ENCODE measurements at regions not wholly inside any gene's neighbourhood (a gene's known extent, or its start where the extent isn't known, plus 50 kb on each side); places are given as distances from the start of the nearest gene placed in this dataset.

GRCh38 chr6:149218471-149218870 lies 99.0 kb upstream of the TAB2 start:
- TF ChIP-seq NFRKB (IDR thresholded peaks at IDR 0.05), result no peak
- TF ChIP-seq FOXK2 (IDR thresholded peaks at IDR 0.05), result no peak
